GM12891 (cell line): ENCODE measurements at regions not wholly inside any gene's neighbourhood (a gene's known extent, or its start where the extent isn't known, plus 50 kb on each side); places are given as distances from the start of the nearest gene placed in this dataset.

Experiments
- PAX5 ChIP-seq: IDR thresholded peaks from 2 replicates; pipeline ENCODE4 v1.6.1; 2011; ENCODE audit warnings: low read length, moderate library complexity, mild to moderate bottlenecking; ENCODE audit not compliant: insufficient read depth, severe bottlenecking
- POLR2A ChIP-seq: IDR thresholded peaks from 2 replicates; pipeline ENCODE4 v1.6.1; 2011; ENCODE audit warnings: low read depth, low read length, control low read depth
- POLR2AphosphoS5 ChIP-seq: IDR thresholded peaks from 2 replicates; pipeline ENCODE4 v1.6.1; 2011; ENCODE audit warnings: low read depth, low read length, control low read depth
- POU2F2 ChIP-seq: IDR thresholded peaks from 2 replicates; pipeline ENCODE4 v1.6.1; 2011; ENCODE audit warnings: low read depth, mild to moderate bottlenecking, control low read depth, low read length, moderate library complexity
- SPI1 ChIP-seq: IDR thresholded peaks from 2 replicates; pipeline ENCODE4 v1.6.1; 2011; ENCODE audit warnings: low read depth, low read length, control low read depth
- TAF1 ChIP-seq: IDR thresholded peaks from 2 replicates; pipeline ENCODE4 v1.6.1; 2011; ENCODE audit warnings: low read depth, low read length, control low read depth

DNA sequence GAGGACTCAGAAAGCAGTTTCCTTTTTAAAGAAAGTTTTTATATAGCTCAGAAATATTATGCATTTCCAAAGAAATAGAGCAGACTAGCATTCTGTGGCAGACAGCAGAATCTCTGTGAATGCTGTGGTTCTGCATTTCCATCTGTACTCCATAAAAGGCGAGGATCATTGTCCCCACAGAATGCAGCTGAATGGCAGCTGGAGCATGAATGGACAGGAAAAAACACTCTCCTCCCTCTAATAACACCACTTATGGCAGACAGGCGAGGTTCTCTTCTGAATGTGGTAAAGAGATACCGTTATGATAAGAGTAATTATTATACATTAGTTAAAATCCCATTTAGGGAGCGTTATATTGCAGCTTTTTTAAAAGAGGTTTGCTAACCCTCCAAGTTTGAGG, 81.4 kb upstream of the WLS start:
- TF ChIP-seq POLR2AphosphoS5 (no peak), TAF1 (no peak), POLR2A (no peak), SPI1 (no peak), POU2F2 (no peak), PAX5 (no peak)
